Endothelial cell (in vitro differentiated cells): ENCODE measurements at regions not wholly inside any gene's neighbourhood (a gene's known extent, or its start where the extent isn't known, plus 50 kb on each side); places are given as distances from the start of the nearest gene placed in this dataset.

Experiments
- DNase-seq: peaks from one replicate; pipeline ENCODE4 v3.0.0; 2021; ENCODE audit warnings: low spot score
- H3K27ac Mint-ChIP-seq: one replicate; pipeline ENCODE4 v1.8.0; 2021; ENCODE audit warnings: mixed read lengths, inconsistent platforms; ENCODE audit not compliant: unreplicated experiment
- H3K27me3 Mint-ChIP-seq: one replicate; pipeline ENCODE4 v1.8.0; 2021; ENCODE audit warnings: mild to moderate bottlenecking, moderate library complexity, mixed read lengths, inconsistent platforms; ENCODE audit not compliant: unreplicated experiment
- H3K36me3 Mint-ChIP-seq: one replicate; pipeline ENCODE4 v1.8.0; 2021; ENCODE audit warnings: mild to moderate bottlenecking, low read depth, mixed read lengths, inconsistent platforms; ENCODE audit not compliant: unreplicated experiment
- H3K4me1 Mint-ChIP-seq: one replicate; pipeline ENCODE4 v1.8.0; 2021; ENCODE audit warnings: mild to moderate bottlenecking, mixed read lengths, inconsistent platforms; ENCODE audit not compliant: unreplicated experiment
- H3K4me3 Mint-ChIP-seq: one replicate; pipeline ENCODE4 v1.8.0; 2021; ENCODE audit warnings: mild to moderate bottlenecking, mixed read lengths, inconsistent platforms; ENCODE audit not compliant: unreplicated experiment
- H3K9me3 Mint-ChIP-seq: one replicate; pipeline ENCODE4 v1.8.0; 2021; ENCODE audit warnings: mixed read lengths, inconsistent platforms; ENCODE audit not compliant: unreplicated experiment
- TF ChIP-seq, protein P1 (sequence below): fragments of 200-600 bp; sonication (generic); IDR thresholded peaks from one replicate; pipeline ENCODE4 v1.5.0; 2021; ENCODE audit warnings: antibody characterized with exemption; ENCODE audit not compliant: unreplicated experiment

DNA sequence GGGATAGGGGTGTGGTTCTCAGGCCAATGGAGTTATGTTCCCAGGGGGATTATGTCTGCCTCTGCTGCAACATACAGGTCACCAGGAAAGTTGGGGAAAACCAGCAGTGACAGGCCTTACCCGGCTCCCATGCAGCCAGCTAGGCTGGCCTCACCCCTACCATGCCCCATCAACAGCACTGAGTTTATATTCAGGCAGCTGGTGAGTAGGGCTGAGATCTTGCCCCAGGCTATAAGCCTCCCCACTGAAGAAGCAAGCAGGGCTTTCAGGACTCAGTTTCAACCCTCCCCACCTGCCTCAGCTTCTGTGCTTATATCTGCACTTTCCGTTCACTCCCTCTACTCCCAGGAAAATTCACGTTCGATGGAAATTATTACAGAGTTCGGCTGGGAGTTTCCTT lies 122.4 kb upstream of the PGRMC2 start:
- TF ChIP-seq, protein P1, sequence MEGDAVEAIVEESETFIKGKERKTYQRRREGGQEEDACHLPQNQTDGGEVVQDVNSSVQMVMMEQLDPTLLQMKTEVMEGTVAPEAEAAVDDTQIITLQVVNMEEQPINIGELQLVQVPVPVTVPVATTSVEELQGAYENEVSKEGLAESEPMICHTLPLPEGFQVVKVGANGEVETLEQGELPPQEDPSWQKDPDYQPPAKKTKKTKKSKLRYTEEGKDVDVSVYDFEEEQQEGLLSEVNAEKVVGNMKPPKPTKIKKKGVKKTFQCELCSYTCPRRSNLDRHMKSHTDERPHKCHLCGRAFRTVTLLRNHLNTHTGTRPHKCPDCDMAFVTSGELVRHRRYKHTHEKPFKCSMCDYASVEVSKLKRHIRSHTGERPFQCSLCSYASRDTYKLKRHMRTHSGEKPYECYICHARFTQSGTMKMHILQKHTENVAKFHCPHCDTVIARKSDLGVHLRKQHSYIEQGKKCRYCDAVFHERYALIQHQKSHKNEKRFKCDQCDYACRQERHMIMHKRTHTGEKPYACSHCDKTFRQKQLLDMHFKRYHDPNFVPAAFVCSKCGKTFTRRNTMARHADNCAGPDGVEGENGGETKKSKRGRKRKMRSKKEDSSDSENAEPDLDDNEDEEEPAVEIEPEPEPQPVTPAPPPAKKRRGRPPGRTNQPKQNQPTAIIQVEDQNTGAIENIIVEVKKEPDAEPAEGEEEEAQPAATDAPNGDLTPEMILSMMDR = no peak
- Mint-ChIP-seq H3K9me3 (no peaks in the 10 kb centered on the region), H3K4me1 (no peaks in the 10 kb centered on the region), H3K27me3 (no peaks in the 10 kb centered on the region), H3K27ac (no peak overlapping the region), H3K4me3 (no peak overlapping the region), H3K36me3 (no peaks in the 10 kb centered on the region)
- DNase-seq = no peak

DNA sequence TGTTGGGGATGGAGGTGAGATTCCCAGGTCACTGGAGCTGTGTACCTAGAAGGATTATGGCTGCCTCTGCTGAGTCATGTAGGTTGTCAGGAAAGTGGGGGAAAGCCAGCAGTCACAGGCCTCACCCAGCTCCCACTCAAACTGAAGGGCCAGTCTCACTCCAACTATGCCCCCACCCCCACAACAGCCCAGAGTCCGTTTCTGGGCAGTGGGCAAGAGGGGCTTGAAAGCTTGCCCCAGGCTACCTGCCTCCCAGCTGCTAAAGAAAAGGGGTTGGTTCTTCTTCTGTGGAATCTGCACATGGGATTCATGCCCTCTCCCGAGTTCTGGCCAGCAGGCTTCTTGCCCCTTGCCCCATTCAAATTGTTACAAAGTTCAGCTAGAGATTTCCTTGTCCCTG lies 116.0 kb upstream of the PGRMC2 start:
- Mint-ChIP-seq H3K36me3 (peaks cover 7% of the 10 kb centered on the region), H3K27me3 (no peaks in the 10 kb centered on the region), H3K4me3 (no peak overlapping the region), H3K4me1 (no peaks in the 10 kb centered on the region), H3K9me3 (no peaks in the 10 kb centered on the region), H3K27ac (no peak overlapping the region)
- no peak for DNase-seq
- TF ChIP-seq, protein P1 = no peak

DNA sequence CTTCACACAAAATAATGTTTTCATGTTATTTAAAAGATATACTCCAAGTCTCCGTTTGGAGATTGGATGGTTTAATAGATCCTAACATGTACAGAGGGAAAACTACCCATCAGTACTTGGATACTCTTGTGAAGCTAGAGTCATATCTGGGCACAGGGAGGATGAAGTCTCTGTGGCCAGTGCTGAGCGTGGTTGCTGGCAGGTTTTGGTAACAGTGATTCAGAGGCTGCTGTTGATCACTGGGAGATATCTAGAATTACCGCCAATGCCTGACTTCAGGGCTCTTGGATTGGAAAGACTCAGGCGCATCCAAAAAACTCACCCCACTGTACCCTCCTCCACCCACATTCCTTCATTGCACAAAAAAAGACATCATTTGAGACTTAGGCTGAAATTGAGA lies 107.2 kb upstream of the PGRMC2 start:
- no peak overlapping the region for H3K4me3 Mint-ChIP-seq
- H3K36me3 Mint-ChIP-seq = no peaks in the 10 kb centered on the region
- H3K27ac Mint-ChIP-seq = no peak overlapping the region
- no peaks in the 10 kb centered on the region for H3K4me1 Mint-ChIP-seq
- H3K27me3 Mint-ChIP-seq = no peaks in the 10 kb centered on the region
- DNase-seq = no peak
- TF ChIP-seq, protein P1 = no peak
- H3K9me3 Mint-ChIP-seq = no peaks in the 10 kb centered on the region

DNA sequence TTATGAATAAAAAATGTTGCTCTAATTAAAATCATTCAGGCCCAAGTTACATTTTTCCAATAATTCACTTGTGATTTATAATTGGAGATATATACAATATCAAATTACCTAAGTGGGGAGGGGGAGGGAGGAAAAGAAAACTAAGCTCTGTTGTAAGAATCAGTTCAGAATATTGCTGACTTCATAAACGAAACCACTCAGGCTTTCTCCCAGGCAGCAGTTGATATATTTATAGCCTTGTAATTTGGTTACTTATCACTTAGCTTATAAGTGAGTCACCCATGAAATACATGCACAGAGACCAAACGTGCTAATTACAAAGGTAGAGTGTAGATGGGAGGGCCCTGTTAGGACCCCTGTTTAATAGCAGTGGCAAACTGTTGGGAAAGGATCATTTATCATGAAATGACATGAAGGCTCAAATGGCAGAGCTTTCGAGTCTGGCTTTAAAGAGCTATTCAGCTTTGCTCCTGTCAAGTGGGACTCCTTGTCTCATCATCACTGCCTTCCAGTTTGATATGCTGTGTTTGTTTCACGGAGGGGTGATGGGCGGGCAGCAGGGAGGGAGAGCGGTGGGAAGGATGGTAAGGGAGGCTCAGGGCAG lies 105.6 kb upstream of the PGRMC2 start:
- no peaks in the 10 kb centered on the region for H3K36me3 Mint-ChIP-seq
- H3K27ac Mint-ChIP-seq = no peak overlapping the region

DNA sequence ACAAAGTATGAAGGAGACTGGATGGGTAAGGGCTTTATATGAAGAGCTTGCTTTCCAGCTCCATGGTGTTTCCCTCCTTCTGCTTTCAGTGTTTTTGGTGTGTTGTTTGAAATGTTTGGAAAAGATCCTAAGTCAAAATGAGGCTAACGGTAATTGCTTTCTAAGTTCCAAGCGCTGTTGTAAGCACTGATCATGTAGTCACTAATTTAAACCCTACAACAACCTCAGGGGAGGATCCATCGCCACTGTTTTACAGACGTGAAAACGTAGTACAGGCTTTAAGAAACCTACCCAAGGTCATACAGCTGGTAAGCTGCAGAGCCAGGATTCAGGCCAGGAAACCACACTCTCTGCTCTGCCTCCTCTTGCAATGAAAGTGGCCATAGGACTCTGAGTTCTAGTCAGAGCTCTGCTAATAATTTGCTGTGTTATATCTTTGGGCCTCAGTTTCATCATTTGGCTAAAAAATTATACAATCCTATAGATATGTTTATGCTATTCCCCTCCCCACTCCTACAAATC lies 102.9 kb upstream of the PGRMC2 start:
- no peaks in the 10 kb centered on the region for H3K27me3 Mint-ChIP-seq
- no peak overlapping the region for H3K27ac Mint-ChIP-seq
- H3K36me3 Mint-ChIP-seq = no peaks in the 10 kb centered on the region
- no peak for DNase-seq
- no peaks in the 10 kb centered on the region for H3K4me1 Mint-ChIP-seq
- TF ChIP-seq, protein P1 = no peak
- H3K4me3 Mint-ChIP-seq = no peak overlapping the region
- no peaks in the 10 kb centered on the region for H3K9me3 Mint-ChIP-seq

More for the DNA sequence above, 105.6 kb upstream of the PGRMC2 start:
- no peak overlapping the region for H3K4me3 Mint-ChIP-seq
- TF ChIP-seq, protein P1 = no peak
- H3K4me1 Mint-ChIP-seq = no peaks in the 10 kb centered on the region
- DNase-seq = no peak
- H3K9me3 Mint-ChIP-seq = no peaks in the 10 kb centered on the region
- H3K27me3 Mint-ChIP-seq = no peaks in the 10 kb centered on the region
